ENCODE measurements at regions not wholly inside any gene's neighbourhood (a gene's known extent, or its start where the extent isn't known, plus 50 kb on each side); places are given as distances from the start of the nearest gene placed in this dataset.

DNA sequence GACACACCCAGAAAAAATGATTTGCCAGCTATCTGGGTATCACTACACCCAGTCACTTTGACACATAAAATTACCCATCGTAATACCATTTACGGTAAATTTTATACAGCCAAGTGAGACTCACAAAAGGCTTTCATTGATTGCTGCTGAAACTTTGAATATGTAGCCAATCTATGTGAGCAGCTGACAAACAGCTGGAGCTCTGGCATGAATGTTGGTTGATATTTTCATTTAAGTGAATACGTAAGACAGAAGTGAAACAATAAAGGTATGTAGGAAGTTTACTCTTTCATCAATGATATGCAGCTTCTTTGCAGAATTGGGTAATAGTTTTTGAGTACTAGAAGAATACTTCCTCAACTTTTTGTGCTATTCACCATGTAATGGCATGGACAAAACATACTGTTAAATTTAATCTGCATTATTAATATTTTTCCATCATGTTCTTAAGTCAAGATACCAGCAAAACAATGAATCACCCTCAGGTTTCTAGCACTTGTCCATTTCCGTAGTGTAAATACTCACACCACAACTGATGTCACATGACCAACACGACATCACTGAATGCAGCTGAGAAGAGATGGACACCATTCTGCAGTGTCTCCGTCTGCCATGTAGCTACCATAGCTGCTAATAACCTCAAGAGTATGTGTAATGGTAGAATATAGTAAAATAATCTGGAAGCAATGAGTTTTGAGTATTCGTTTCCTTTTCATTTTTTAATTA is 205.9 kb upstream of the HES1 start:
- Histone ChIP-seq H3K4me3 (no peak overlapping the region), H3K9me3 (no peaks in the 10 kb centered on the region), H3K27ac (no peak overlapping the region), H3K36me3 (no peaks in the 10 kb centered on the region), H3K27me3 (no peaks in the 10 kb centered on the region), H3K4me1 (peaks cover 7% of the 10 kb centered on the region)
- DNase-seq (ENCODE audit: low spot score in 2 of 2): no peak
- WGBS: 90% methylated on average over 7 of the region's 7 CpGs
- TF ChIP-seq POLR2A (IDR thresholded peaks at IDR 0.05) (no peak), POLR2AphosphoS5 (IDR thresholded peaks at IDR 0.05) (no peak), EP300 (IDR thresholded peaks at IDR 0.05) (no peak), CTCF (IDR thresholded peaks at IDR 0.05) (no peak)

DNA sequence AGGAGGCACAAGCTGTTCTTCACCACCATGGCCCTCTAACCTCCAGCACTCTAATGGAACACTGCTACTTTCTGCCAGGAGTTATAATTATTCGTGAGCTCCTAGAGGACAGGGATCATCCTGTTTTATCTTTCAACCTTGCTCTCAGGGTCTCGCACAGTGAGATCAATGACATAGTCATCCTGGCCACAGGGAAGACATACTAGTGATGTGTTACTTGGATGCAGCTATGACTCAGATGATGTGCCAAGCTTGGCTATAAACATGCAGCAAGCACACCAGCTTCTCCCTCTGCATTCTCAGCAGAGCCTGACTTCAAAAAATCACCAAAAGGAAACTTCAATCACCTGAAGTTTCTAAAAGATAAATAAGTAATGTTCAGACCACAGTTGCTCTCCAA is 203.8 kb upstream of the HES1 start:
- no peaks in the 10 kb centered on the region for H3K27me3 ChIP-seq
- H3K9me3 ChIP-seq: no peaks in the 10 kb centered on the region
- TF ChIP-seq EP300 (IDR thresholded peaks at IDR 0.05) (no peak), CTCF (IDR thresholded peaks at IDR 0.05) (no peak), POLR2A (IDR thresholded peaks at IDR 0.05) (no peak), POLR2AphosphoS5 (IDR thresholded peaks at IDR 0.05) (no peak)
- no peak for DNase-seq (ENCODE audit: low spot score in 2 of 2)
- H3K27ac ChIP-seq: no peak overlapping the region
- no peak overlapping the region for H3K4me3 ChIP-seq
- 87% methylated on average over 2 of the region's 2 CpGs for WGBS
- peaks cover 7% of the 10 kb centered on the region for H3K4me1 ChIP-seq
- no peaks in the 10 kb centered on the region for H3K36me3 ChIP-seq

GRCh38 chr3:193932576-193932975 is 203.4 kb upstream of the HES1 start:
- H3K4me1 ChIP-seq: peaks cover 7% of the 10 kb centered on the region
- H3K27ac ChIP-seq: no peak overlapping the region
- H3K36me3 ChIP-seq: no peaks in the 10 kb centered on the region
- H3K4me3 ChIP-seq: no peak overlapping the region
- H3K9me3 ChIP-seq: no peaks in the 10 kb centered on the region
- WGBS: 77% methylated on average over 4 of the region's 4 CpGs
- no peak for DNase-seq (ENCODE audit: low spot score in 2 of 2)
- TF ChIP-seq POLR2AphosphoS5 (IDR thresholded peaks at IDR 0.05) (no peak), EP300 (IDR thresholded peaks at IDR 0.05) (no peak)
- no peaks in the 10 kb centered on the region for H3K27me3 ChIP-seq

- H3K4me3 ChIP-seq: no peak overlapping the region
- no peak for DNase-seq (ENCODE audit: low spot score in 2 of 2)
- no peak for TF ChIP-seq POLR2A (IDR thresholded peaks at IDR 0.05)
- no peak for TF ChIP-seq EP300 (IDR thresholded peaks at IDR 0.05)
- TF ChIP-seq POLR2AphosphoS5 (IDR thresholded peaks at IDR 0.05): no peak
- H3K27ac ChIP-seq: no peak overlapping the region
- peaks cover 5% of the 10 kb centered on the region for H3K4me1 ChIP-seq
- WGBS: 100% methylated on average over 1 of the region's 1 CpG
- H3K36me3 ChIP-seq: no peaks in the 10 kb centered on the region
- no peaks in the 10 kb centered on the region for H3K27me3 ChIP-seq
- no peaks in the 10 kb centered on the region for H3K9me3 ChIP-seq
Observed at GRCh38 chr3:193933451-193933850, 202.5 kb upstream of the HES1 start.

DNA sequence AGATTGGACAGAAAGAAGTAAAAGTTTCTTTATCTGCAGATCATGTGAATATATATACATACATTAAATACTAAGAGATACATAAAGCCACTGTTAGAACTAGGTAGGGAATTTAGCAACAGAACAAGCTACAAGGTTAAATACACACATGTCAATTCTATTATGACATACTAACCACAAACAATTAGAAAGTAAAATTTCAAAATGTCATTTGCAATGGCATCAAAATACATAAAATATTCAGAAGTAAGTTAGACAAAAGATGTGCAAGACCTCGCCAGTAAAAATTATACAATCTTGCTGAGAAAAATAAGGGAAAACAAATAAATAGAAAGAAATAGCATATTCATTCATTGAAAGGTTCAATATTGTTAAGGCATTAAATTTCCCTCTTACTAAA is 200.0 kb upstream of the HES1 start:
- H3K36me3 ChIP-seq: no peaks in the 10 kb centered on the region
- no peak overlapping the region for H3K27ac ChIP-seq
- no peaks in the 10 kb centered on the region for H3K9me3 ChIP-seq
- 89% methylated on average over 1 of the region's 1 CpG for WGBS
- no peak overlapping the region for H3K4me3 ChIP-seq
- TF ChIP-seq POLR2AphosphoS5 (IDR thresholded peaks at IDR 0.05) (no peak), EP300 (IDR thresholded peaks at IDR 0.05) (no peak), CTCF (IDR thresholded peaks at IDR 0.05) (no peak), POLR2A (IDR thresholded peaks at IDR 0.05) (no peak)
- no peak for DNase-seq (ENCODE audit: low spot score in 2 of 2)
- no peaks in the 10 kb centered on the region for H3K27me3 ChIP-seq
- peaks cover 6% of the 10 kb centered on the region for H3K4me1 ChIP-seq

DNA sequence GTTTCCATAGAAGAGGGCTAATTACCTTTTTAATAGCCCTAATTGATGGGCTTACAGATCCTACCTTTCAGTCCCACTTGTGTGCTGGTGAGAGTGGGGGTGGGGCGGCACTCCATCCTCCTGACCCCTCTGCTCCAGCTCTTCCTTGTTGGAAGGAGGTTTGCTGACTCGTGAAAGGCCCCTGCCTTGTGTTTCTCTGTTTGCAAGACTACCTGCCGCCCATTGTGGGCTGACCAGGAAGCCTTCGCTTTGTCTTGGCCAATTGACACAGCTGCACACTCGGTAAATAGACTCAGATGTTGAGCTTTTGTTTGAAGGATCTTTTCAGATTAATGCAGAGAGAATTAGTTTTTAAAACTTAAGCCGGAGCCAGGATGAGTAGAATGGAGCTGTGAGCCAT is 197.3 kb upstream of the HES1 start:
- H3K9me3 ChIP-seq: no peaks in the 10 kb centered on the region
- peaks cover 6% of the 10 kb centered on the region for H3K4me1 ChIP-seq
- no peak overlapping the region for H3K27ac ChIP-seq
- H3K4me3 ChIP-seq: no peak overlapping the region
- no peak for TF ChIP-seq POLR2A (IDR thresholded peaks at IDR 0.05)
- TF ChIP-seq EP300 (IDR thresholded peaks at IDR 0.05): no peak
- TF ChIP-seq POLR2AphosphoS5 (IDR thresholded peaks at IDR 0.05): no peak
- TF ChIP-seq CTCF (IDR thresholded peaks at IDR 0.05): no peak
- H3K36me3 ChIP-seq: no peaks in the 10 kb centered on the region
- 89% methylated on average over 6 of the region's 6 CpGs for WGBS
- H3K27me3 ChIP-seq: no peaks in the 10 kb centered on the region
- DNase-seq (ENCODE audit: low spot score in 2 of 2): no peak

Data from suprapubic skin (tissue), 4 donors.